Mammary epithelial cell (primary cell): ENCODE measurements at regions not wholly inside any gene's neighbourhood (a gene's known extent, or its start where the extent isn't known, plus 50 kb on each side); places are given as distances from the start of the nearest gene placed in this dataset.

Experiments
- CTCF ChIP-seq, 2 donors: IDR thresholded peaks in 1 of 2; conservative IDR thresholded peaks in 1 of 2; 2 replicates each; pipeline ENCODE4 v1.5.1; 2011 to 2012; ENCODE audit warnings: inconsistent platforms in 2 of 2, low read length in 2 of 2, mild to moderate bottlenecking in 2 of 2, control low read depth in 1 of 2, low read depth in 1 of 2; ENCODE audit not compliant: insufficient read depth in 1 of 2; ENCODE audit errors: extremely low read depth in 1 of 2
- EZH2 ChIP-seq: IDR thresholded peaks from 2 replicates; pipeline ENCODE4 v1.6.1; 2012; ENCODE audit warnings: low read length, inconsistent platforms, borderline replicate concordance

- TF ChIP-seq CTCF (conservative IDR thresholded peaks at IDR 0.05 in 1 of 2, IDR thresholded peaks at IDR 0.05 in 1 of 2; ENCODE audit: extremely low read depth in 1 of 2, insufficient read depth in 1 of 2, low read depth in 1 of 2, low read length in 2 of 2) (no peak), EZH2 (no peak)
Observed at GRCh38 chr1:212228591-212229119, 56.6 kb upstream of the PPP2R5A start.
